ENCODE measurements at regions not wholly inside any gene's neighbourhood (a gene's known extent, or its start where the extent isn't known, plus 50 kb on each side); places are given as distances from the start of the nearest gene placed in this dataset.

DNA sequence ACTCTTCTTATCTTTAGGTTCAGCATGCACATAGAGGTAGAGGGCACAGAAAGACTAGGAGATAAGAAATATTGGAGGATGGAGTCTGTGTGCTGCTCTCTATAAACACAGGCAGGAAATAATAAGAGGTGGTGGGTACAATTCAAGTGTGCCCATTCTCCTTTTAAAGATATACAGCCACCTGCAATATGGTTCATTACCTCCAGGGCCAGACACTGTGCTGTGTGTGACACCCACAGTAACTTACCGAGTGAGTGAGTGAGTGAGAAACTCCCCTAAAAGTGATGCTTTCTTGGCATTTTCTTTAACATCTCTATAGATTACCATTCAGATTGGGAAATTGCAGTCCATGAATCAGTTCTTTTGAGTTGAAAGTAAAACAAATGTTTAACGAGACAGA, 311.8 kb upstream of the KCNN2 start:
- no peak overlapping the region for H3K27ac ChIP-seq
- TF ChIP-seq, protein P1, sequence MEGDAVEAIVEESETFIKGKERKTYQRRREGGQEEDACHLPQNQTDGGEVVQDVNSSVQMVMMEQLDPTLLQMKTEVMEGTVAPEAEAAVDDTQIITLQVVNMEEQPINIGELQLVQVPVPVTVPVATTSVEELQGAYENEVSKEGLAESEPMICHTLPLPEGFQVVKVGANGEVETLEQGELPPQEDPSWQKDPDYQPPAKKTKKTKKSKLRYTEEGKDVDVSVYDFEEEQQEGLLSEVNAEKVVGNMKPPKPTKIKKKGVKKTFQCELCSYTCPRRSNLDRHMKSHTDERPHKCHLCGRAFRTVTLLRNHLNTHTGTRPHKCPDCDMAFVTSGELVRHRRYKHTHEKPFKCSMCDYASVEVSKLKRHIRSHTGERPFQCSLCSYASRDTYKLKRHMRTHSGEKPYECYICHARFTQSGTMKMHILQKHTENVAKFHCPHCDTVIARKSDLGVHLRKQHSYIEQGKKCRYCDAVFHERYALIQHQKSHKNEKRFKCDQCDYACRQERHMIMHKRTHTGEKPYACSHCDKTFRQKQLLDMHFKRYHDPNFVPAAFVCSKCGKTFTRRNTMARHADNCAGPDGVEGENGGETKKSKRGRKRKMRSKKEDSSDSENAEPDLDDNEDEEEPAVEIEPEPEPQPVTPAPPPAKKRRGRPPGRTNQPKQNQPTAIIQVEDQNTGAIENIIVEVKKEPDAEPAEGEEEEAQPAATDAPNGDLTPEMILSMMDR (IDR thresholded peaks at IDR 0.05): no peak
- TF ChIP-seq ZFX (IDR thresholded peaks at IDR 0.05; ENCODE audit: borderline replicate concordance): no peak

DNA sequence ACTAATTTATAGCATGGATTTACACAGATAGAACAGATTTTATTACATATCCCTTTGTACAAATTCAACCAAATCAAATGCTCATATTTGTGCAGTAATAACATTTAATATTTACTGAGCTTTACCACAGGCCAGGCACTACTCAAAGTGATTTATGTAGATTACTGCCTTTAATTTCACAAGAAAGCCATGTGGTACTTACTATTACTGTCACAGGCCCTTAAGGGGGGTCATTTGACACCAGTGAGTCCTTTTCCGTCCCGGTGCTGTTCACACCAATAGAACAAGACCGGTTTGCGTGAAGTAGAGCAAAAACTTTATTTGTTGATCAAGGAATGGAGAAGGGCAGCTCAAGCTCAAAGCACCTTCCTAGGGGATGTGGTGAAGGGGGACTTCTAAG, 308.5 kb upstream of the KCNN2 start:
- H3K27ac ChIP-seq: no peak overlapping the region
- TF ChIP-seq ZFX (IDR thresholded peaks at IDR 0.05; ENCODE audit: borderline replicate concordance): no peak
- TF ChIP-seq, protein P1 (IDR thresholded peaks at IDR 0.05): no peak

GRCh38 chr5:114054594-114054993, 307.3 kb upstream of the KCNN2 start:
- TF ChIP-seq, protein P1 (IDR thresholded peaks at IDR 0.05): no peak
- no peak for TF ChIP-seq ZFX (IDR thresholded peaks at IDR 0.05; ENCODE audit: borderline replicate concordance)
- H3K27ac ChIP-seq: no peak overlapping the region

GRCh38 chr5:114055318-114056184, 306.3 kb upstream of the KCNN2 start:
- no peak overlapping the region for H3K27ac ChIP-seq
- TF ChIP-seq, protein P1 (IDR thresholded peaks at IDR 0.05): peak; percentile 20; the same call in 1 of the 2 replicates
- no peak for TF ChIP-seq ZFX (IDR thresholded peaks at IDR 0.05; ENCODE audit: borderline replicate concordance)

GRCh38 chr5:114056185-114056538, 305.7 kb upstream of the KCNN2 start:
- TF ChIP-seq ZFX (IDR thresholded peaks at IDR 0.05; ENCODE audit: borderline replicate concordance): no peak
- TF ChIP-seq, protein P1 (IDR thresholded peaks at IDR 0.05): no peak
- H3K27ac ChIP-seq: no peak overlapping the region

GRCh38 chr5:114060866-114061265, 301.0 kb upstream of the KCNN2 start:
- H3K27ac ChIP-seq: no peak overlapping the region
- no peak for TF ChIP-seq ZFX (IDR thresholded peaks at IDR 0.05; ENCODE audit: borderline replicate concordance)
- TF ChIP-seq, protein P1 (IDR thresholded peaks at IDR 0.05): no peak
